NCI-H446 treated with DMSO at 0.1 percent for 48 hours (cell line): ENCODE measurements at regions not wholly inside any gene's neighbourhood (a gene's known extent, or its start where the extent isn't known, plus 50 kb on each side); places are given as distances from the start of the nearest gene placed in this dataset.
"Not testable (repeated sequence)": the region's sequence is repeated elsewhere in the genome, so short reads cannot be mapped to it uniquely, and the experiment has no call there.

Source experiments
- DNase-seq: peaks from one replicate; lab custom pipeline; 2025; lab: John Stamatoyannopoulos, UW

- DNase-seq = no peak
These were observed 123.4 kb downstream of the POSTN start for GRCh38 chr13:37475151-37475550.

- no peak for DNase-seq
These were observed 125.5 kb downstream of the POSTN start for GRCh38 chr13:37473035-37473434.

GRCh38 chr13:37472266-37472665 is 126.3 kb downstream of the POSTN start:
- not testable (repeated sequence) for DNase-seq

GRCh38 chr13:37460166-37460565 is 138.4 kb downstream of the POSTN start:
- DNase-seq = no peak

- DNase-seq = no peak
These were observed 141.0 kb downstream of the POSTN start for GRCh38 chr13:37457612-37458011.

GRCh38 chr13:37456506-37456905 is 142.1 kb downstream of the POSTN start:
- DNase-seq = no peak

GRCh38 chr13:37456041-37456440 is 142.5 kb downstream of the POSTN start:
- DNase-seq = no peak

- no peak for DNase-seq
These were observed 145.3 kb downstream of the POSTN start for GRCh38 chr13:37453246-37453645.

GRCh38 chr13:37450276-37450675 is 148.3 kb downstream of the POSTN start:
- no peak for DNase-seq

GRCh38 chr13:37448153-37448552 is 150.4 kb downstream of the POSTN start:
- DNase-seq = no peak

- DNase-seq = no peak
These were observed 152.1 kb downstream of the POSTN start for GRCh38 chr13:37446503-37446902.

- no peak for DNase-seq
These were observed 155.0 kb downstream of the POSTN start for GRCh38 chr13:37443538-37443937.

- DNase-seq = no peak
These were observed 155.6 kb downstream of the POSTN start for GRCh38 chr13:37442996-37443395.

GRCh38 chr13:37435881-37436280 is 162.7 kb downstream of the POSTN start:
- no peak for DNase-seq

- no peak for DNase-seq
These were observed 165.5 kb downstream of the POSTN start for GRCh38 chr13:37433086-37433485.

- no peak for DNase-seq
These were observed 168.6 kb downstream of the POSTN start for GRCh38 chr13:37429976-37430375.

GRCh38 chr13:37427843-37428494 is 170.6 kb downstream of the POSTN start:
- DNase-seq = no peak

GRCh38 chr13:37418490-37418889 is 180.1 kb downstream of the POSTN start:
- DNase-seq = no peak

- no peak for DNase-seq
These were observed 181.5 kb downstream of the POSTN start for GRCh38 chr13:37417060-37417441.

- no peak for DNase-seq
These were observed 182.1 kb downstream of the POSTN start for GRCh38 chr13:37416291-37417059.

GRCh38 chr13:37413161-37413560 is 185.4 kb downstream of the POSTN start:
- no peak for DNase-seq

- DNase-seq = no peak
These were observed 186.2 kb downstream of the POSTN start for GRCh38 chr13:37412241-37412921.

- DNase-seq = peak; percentile 5
These were observed 188.3 kb downstream of the POSTN start for GRCh38 chr13:37410316-37410715.
